ENCODE measurements at regions not wholly inside any gene's neighbourhood (a gene's known extent, or its start where the extent isn't known, plus 50 kb on each side); places are given as distances from the start of the nearest gene placed in this dataset.

GRCh38 chr2:118752762-118753429, 94.6 kb downstream of the EN1 start:
- TF ChIP-seq MAX (IDR thresholded peaks at IDR 0.05) (no peak), RXRA (IDR thresholded peaks at IDR 0.05) (no peak), YY1 (IDR thresholded peaks at IDR 0.05) (no peak), FOXA1 (IDR thresholded peaks at IDR 0.05) (no peak), GABPA (IDR thresholded peaks at IDR 0.05 in 1 of 2, conservative IDR thresholded peaks at IDR 0.05 in 1 of 2) (no peak), CTCF (IDR thresholded peaks at IDR 0.05; ENCODE audit: low read depth, low read length, missing input control) (no peak), ATF3 (IDR thresholded peaks at IDR 0.05) (no peak), EGR1 (IDR thresholded peaks at IDR 0.05; ENCODE audit: low read depth in 2 of 2) (no peak), JUND (IDR thresholded peaks at IDR 0.05) (no peak), HNF4A (conservative IDR thresholded peaks at IDR 0.05) (no peak), REST (IDR thresholded peaks at IDR 0.05) (no peak), HNF4G (IDR thresholded peaks at IDR 0.05) (no peak), ZBTB33 (IDR thresholded peaks at IDR 0.05) (no peak), RAD21 (IDR thresholded peaks at IDR 0.05) (no peak), NR2F2 (IDR thresholded peaks at IDR 0.05) (no peak), TAF1 (conservative IDR thresholded peaks at IDR 0.05) (no peak), FOXA2 (IDR thresholded peaks at IDR 0.05) (no peak), SP1 (IDR thresholded peaks at IDR 0.05) (no peak)
- DNase-seq (ENCODE audit: low spot score), result no peak
- Histone ChIP-seq H3K27me3 (ENCODE audit: control insufficient read depth in 4 of 4, insufficient read depth in 4 of 4, low read length in 3 of 4) (no peaks in the 10 kb centered on the region), H3K27ac (ENCODE audit: low read depth in 1 of 2, low read length in 2 of 2) (no peak overlapping the region), H3K9me3 (ENCODE audit: control insufficient read depth in 4 of 4, low read length in 3 of 4) (no peaks in the 10 kb centered on the region), H3K9ac (ENCODE audit: low read depth in 1 of 2, low read length in 2 of 2) (no peak overlapping the region), H3K4me1 (ENCODE audit: control insufficient read depth in 4 of 4, insufficient read depth in 4 of 4, low read length in 3 of 4) (no peaks in the 10 kb centered on the region), H3K4me3 (ENCODE audit: low read depth in 1 of 3, low read length in 3 of 3) (no peak overlapping the region), H3K36me3 (ENCODE audit: control insufficient read depth in 4 of 4, insufficient read depth in 3 of 4, low read depth in 1 of 4, low read length in 3 of 4) (no peaks in the 10 kb centered on the region)
- WGBS, result 71% methylated on average over 16 of the region's 16 CpGs

Measured in liver (tissue), 8 donors.